GM19328 (cell line): ENCODE measurements at regions not wholly inside any gene's neighbourhood (a gene's known extent, or its start where the extent isn't known, plus 50 kb on each side); places are given as distances from the start of the nearest gene placed in this dataset.

Experiments
- ATAC-seq: cut with Tn5 transposase; IDR thresholded peaks from one replicate; pipeline ENCODE4 v1.9.1; 2021; ENCODE audit warnings: mild to moderate bottlenecking, moderate library complexity; ENCODE audit not compliant: unreplicated experiment

- ATAC-seq = no peak
Measured at GRCh38 chr2:134152045-134153010, 101.5 kb upstream of the MGAT5 start.

GRCh38 chr2:134153294-134153880, 100.5 kb upstream of the MGAT5 start:
- ATAC-seq = no peak

GRCh38 chr2:134154246-134154645, 99.6 kb upstream of the MGAT5 start:
- ATAC-seq = peak; percentile 77

GRCh38 chr2:134155134-134155533, 98.7 kb upstream of the MGAT5 start:
- ATAC-seq = peak; percentile 62

- ATAC-seq = no peak
Measured at GRCh38 chr2:134158295-134158694, 95.6 kb upstream of the MGAT5 start.

- ATAC-seq = no peak
Measured at GRCh38 chr2:134161170-134161547, 92.7 kb upstream of the MGAT5 start.

- no peak for ATAC-seq
Measured at GRCh38 chr2:134163336-134163735, 90.5 kb upstream of the MGAT5 start.

- no peak for ATAC-seq
Measured at GRCh38 chr2:134164306-134164705, 89.6 kb upstream of the MGAT5 start.

GRCh38 chr2:134167015-134167414, 86.9 kb upstream of the MGAT5 start:
- ATAC-seq = no peak

GRCh38 chr2:134169788-134170187, 84.1 kb upstream of the MGAT5 start:
- ATAC-seq = no peak

- ATAC-seq = no peak
Measured at GRCh38 chr2:134170294-134170693, 83.6 kb upstream of the MGAT5 start.

GRCh38 chr2:134170700-134171099, 83.2 kb upstream of the MGAT5 start:
- ATAC-seq = no peak

- no peak for ATAC-seq
Measured at GRCh38 chr2:134173338-134174016, 80.4 kb upstream of the MGAT5 start.

- ATAC-seq = no peak
Measured at GRCh38 chr2:134174711-134175110, 79.2 kb upstream of the MGAT5 start.

- no peak for ATAC-seq
Measured at GRCh38 chr2:134175834-134176233, 78.0 kb upstream of the MGAT5 start.

GRCh38 chr2:134177351-134177931, 76.4 kb upstream of the MGAT5 start:
- no peak for ATAC-seq

GRCh38 chr2:134178138-134178877, 75.6 kb upstream of the MGAT5 start:
- no peak for ATAC-seq

GRCh38 chr2:134181219-134181618, 72.7 kb upstream of the MGAT5 start:
- ATAC-seq = peak; percentile 43

- no peak for ATAC-seq
Measured at GRCh38 chr2:134183679-134184078, 70.2 kb upstream of the MGAT5 start.

- ATAC-seq = no peak
Measured at GRCh38 chr2:134185639-134186038, 68.2 kb upstream of the MGAT5 start.
